ENCODE measurements at regions not wholly inside any gene's neighbourhood (a gene's known extent, or its start where the extent isn't known, plus 50 kb on each side); places are given as distances from the start of the nearest gene placed in this dataset.

DNA sequence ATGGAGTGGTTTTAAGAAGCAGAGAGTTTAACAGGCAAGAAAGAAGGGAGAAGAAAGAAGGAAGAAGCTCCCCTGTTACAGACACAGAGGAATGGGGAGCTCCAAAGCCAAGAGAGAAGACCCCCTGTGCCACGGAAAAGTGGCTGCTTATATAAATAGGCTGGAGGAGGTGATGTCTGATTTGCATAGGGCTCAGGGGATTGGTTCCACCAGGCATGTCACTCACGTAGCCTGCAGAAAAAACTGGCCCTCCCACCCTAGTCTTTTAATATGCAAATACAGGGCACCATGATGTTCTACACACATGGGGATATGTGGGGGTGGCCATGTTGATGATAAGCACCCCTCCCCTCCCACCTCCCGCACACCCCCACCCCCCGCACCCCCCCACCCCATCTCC, 99.6 kb downstream of the ETS2 start:
- TF ChIP-seq EP300 (IDR thresholded peaks at IDR 0.05; ENCODE audit: low read depth): no peak
- no peak for TF ChIP-seq POLR2A (IDR thresholded peaks at IDR 0.05)
- TF ChIP-seq, protein P1, sequence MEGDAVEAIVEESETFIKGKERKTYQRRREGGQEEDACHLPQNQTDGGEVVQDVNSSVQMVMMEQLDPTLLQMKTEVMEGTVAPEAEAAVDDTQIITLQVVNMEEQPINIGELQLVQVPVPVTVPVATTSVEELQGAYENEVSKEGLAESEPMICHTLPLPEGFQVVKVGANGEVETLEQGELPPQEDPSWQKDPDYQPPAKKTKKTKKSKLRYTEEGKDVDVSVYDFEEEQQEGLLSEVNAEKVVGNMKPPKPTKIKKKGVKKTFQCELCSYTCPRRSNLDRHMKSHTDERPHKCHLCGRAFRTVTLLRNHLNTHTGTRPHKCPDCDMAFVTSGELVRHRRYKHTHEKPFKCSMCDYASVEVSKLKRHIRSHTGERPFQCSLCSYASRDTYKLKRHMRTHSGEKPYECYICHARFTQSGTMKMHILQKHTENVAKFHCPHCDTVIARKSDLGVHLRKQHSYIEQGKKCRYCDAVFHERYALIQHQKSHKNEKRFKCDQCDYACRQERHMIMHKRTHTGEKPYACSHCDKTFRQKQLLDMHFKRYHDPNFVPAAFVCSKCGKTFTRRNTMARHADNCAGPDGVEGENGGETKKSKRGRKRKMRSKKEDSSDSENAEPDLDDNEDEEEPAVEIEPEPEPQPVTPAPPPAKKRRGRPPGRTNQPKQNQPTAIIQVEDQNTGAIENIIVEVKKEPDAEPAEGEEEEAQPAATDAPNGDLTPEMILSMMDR (IDR thresholded peaks at IDR 0.05): no peak
